Hepatocyte (in vitro differentiated cells): ENCODE measurements at regions not wholly inside any gene's neighbourhood (a gene's known extent, or its start where the extent isn't known, plus 50 kb on each side); places are given as distances from the start of the nearest gene placed in this dataset.

Experiments used
- CTCF ChIP-seq: fragments of 200-600 bp; sonication (generic); IDR thresholded peaks from 2 replicates; pipeline ENCODE4 v1.5.1; 2016; ENCODE audit warnings: antibody characterized with exemption, mild to moderate bottlenecking; ENCODE audit not compliant: poor library complexity
- EZH2 ChIP-seq: fragments of 200-600 bp; sonication (generic); IDR thresholded peaks from 2 replicates; pipeline ENCODE4 v1.6.1; 2016; ENCODE audit warnings: antibody characterized with exemption, mild to moderate bottlenecking, borderline replicate concordance

GRCh38 chr6:45741437-45742171 lies 274.1 kb downstream of the CLIC5 start:
- TF ChIP-seq CTCF: no peak
- no peak for TF ChIP-seq EZH2
